HL-60 (cell line): ENCODE measurements at regions not wholly inside any gene's neighbourhood (a gene's known extent, or its start where the extent isn't known, plus 50 kb on each side); places are given as distances from the start of the nearest gene placed in this dataset.

Source experiments
- CTCF ChIP-seq: IDR thresholded peaks from one replicate; pipeline ENCODE4 v1.5.1; 2011; ENCODE audit warnings: low read length, control low read depth, inconsistent platforms; ENCODE audit not compliant: insufficient read depth
- GABPA ChIP-seq: IDR thresholded peaks from 2 replicates; pipeline ENCODE4 v1.6.1; 2012; ENCODE audit warnings: low read depth
- POLR2AphosphoS5 ChIP-seq: IDR thresholded peaks from 2 replicates; pipeline ENCODE4 v1.6.1; 2012; ENCODE audit warnings: low read depth
- REST ChIP-seq: IDR thresholded peaks from 2 replicates; pipeline ENCODE4 v1.6.1; 2012; ENCODE audit warnings: low read depth; ENCODE audit not compliant: insufficient replicate concordance

- TF ChIP-seq CTCF (no peak), REST (no peak), POLR2AphosphoS5 (no peak), GABPA (no peak)
Measured at GRCh38 chr10:71059943-71060342, 152.4 kb upstream of the UNC5B start.
